GM20000 (cell line): ENCODE measurements at regions not wholly inside any gene's neighbourhood (a gene's known extent, or its start where the extent isn't known, plus 50 kb on each side); places are given as distances from the start of the nearest gene placed in this dataset.

Experiments
- DNase-seq: peaks from one replicate; pipeline ENCODE4 v3.0.0; 2012; ENCODE audit warnings: low spot score
- CTCF ChIP-seq: IDR thresholded peaks from 2 replicates; pipeline ENCODE4 v1.5.1; 2012; ENCODE audit warnings: mild to moderate bottlenecking, control low read depth; ENCODE audit errors: extremely low read depth, missing control alignments

- no peak for DNase-seq
These were observed 163.9 kb upstream of the LRRC7 start for GRCh38 chr1:69403756-69404320.

GRCh38 chr1:69404486-69404885 lies 163.2 kb upstream of the LRRC7 start:
- no peak for DNase-seq

More at GRCh38 chr1:69403756-69404320, 163.9 kb upstream of the LRRC7 start:
- TF ChIP-seq CTCF, result no peak

GRCh38 chr1:69406244-69406643 lies 161.5 kb upstream of the LRRC7 start:
- no peak for DNase-seq
- TF ChIP-seq CTCF, result no peak

More at GRCh38 chr1:69404486-69404885, 163.2 kb upstream of the LRRC7 start:
- TF ChIP-seq CTCF, result no peak

- DNase-seq, result no peak
- no peak for TF ChIP-seq CTCF
These were observed 157.8 kb upstream of the LRRC7 start for GRCh38 chr1:69409731-69410456.

GRCh38 chr1:69410457-69410850 lies 157.3 kb upstream of the LRRC7 start:
- no peak for DNase-seq
- TF ChIP-seq CTCF, result no peak

GRCh38 chr1:69410893-69411292 lies 156.8 kb upstream of the LRRC7 start:
- no peak for TF ChIP-seq CTCF

GRCh38 chr1:69411617-69412016 lies 156.1 kb upstream of the LRRC7 start:
- no peak for TF ChIP-seq CTCF
- DNase-seq, result no peak

More at GRCh38 chr1:69410893-69411292, 156.8 kb upstream of the LRRC7 start:
- DNase-seq, result no peak
